Tibial nerve (tissue), 4 donors: ENCODE measurements at regions not wholly inside any gene's neighbourhood (a gene's known extent, or its start where the extent isn't known, plus 50 kb on each side); places are given as distances from the start of the nearest gene placed in this dataset.

ENCODE experiments used
- EP300 ChIP-seq, 2 donors: sonication (generic); formaldehyde crosslinking; IDR thresholded peaks; one replicate each; pipeline ENCODE4 v1.6.1; 2017; ENCODE audit warnings: antibody characterized with exemption in 2 of 2, mild to moderate bottlenecking in 1 of 2
- POLR2A ChIP-seq, 2 donors: fragments of 450-650 bp; IDR thresholded peaks; one replicate each; pipeline ENCODE4 v1.6.1; 2017; ENCODE audit warnings: antibody characterized with exemption in 2 of 2, mild to moderate bottlenecking in 2 of 2, moderate library complexity in 2 of 2
- TF ChIP-seq, protein P1 (sequence below), 5 experiments: fragments of 200-600 bp in 3 of 5; fragments of 450-650 bp in 2 of 5; sonication (generic) in 3 of 5; IDR thresholded peaks; one replicate each; pipeline ENCODE4 v1.5.1; 2016 to 2019; ENCODE audit warnings: antibody characterized with exemption in 5 of 5, mild to moderate bottlenecking in 3 of 5, moderate library complexity in 2 of 5

GRCh38 chr6:49321561-49322072 is 141.4 kb downstream of the MMUT start:
- TF ChIP-seq POLR2A (IDR thresholded peaks at IDR 0.05) = no peak
- TF ChIP-seq, protein P1, sequence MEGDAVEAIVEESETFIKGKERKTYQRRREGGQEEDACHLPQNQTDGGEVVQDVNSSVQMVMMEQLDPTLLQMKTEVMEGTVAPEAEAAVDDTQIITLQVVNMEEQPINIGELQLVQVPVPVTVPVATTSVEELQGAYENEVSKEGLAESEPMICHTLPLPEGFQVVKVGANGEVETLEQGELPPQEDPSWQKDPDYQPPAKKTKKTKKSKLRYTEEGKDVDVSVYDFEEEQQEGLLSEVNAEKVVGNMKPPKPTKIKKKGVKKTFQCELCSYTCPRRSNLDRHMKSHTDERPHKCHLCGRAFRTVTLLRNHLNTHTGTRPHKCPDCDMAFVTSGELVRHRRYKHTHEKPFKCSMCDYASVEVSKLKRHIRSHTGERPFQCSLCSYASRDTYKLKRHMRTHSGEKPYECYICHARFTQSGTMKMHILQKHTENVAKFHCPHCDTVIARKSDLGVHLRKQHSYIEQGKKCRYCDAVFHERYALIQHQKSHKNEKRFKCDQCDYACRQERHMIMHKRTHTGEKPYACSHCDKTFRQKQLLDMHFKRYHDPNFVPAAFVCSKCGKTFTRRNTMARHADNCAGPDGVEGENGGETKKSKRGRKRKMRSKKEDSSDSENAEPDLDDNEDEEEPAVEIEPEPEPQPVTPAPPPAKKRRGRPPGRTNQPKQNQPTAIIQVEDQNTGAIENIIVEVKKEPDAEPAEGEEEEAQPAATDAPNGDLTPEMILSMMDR (IDR thresholded peaks at IDR 0.05) = no peak
- TF ChIP-seq EP300 (IDR thresholded peaks at IDR 0.05) = no peak
